ENCODE measurements at regions not wholly inside any gene's neighbourhood (a gene's known extent, or its start where the extent isn't known, plus 50 kb on each side); places are given as distances from the start of the nearest gene placed in this dataset.

DNA sequence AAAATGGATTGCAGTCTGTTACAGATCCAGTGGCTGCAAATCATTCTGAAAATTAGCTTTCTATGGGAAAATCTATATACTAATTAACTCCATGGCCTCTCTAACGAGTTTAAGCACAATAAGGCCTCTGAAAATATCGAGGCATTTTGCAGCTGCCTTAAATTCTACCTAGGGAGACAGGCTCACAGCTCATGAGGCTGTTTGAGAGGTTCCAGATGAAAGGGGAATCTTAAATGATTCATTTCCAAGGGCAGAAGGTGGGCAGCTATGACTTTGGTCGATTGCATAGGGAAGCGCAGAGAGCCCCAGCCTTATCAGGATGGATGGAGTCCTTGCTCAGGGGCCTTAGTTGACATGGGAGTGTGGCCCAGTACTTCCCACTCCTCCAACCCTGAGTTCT is 216.8 kb upstream of the POU3F1 start:
- intact Hi-C loops (cut with micrococcal nuclease) (no loop called here), in situ Hi-C loops (cut with MboI) (no loop called here)
- ChIA-PET POLR2A (interaction anchor here (0.6 kb wide), 1 partner anchor 649 kb away, joined by 3 read pairs; no protein-coding TSS in a partner anchor), CTCF (ENCODE audit: low intra/inter-chr PET ratio) (no interaction called here)
- Histone ChIP-seq H3K9ac (ENCODE audit: insufficient read depth in 1 of 2, low read depth in 2 of 2, low read length in 2 of 2) (no peak overlapping the region), H3K4me2 (ENCODE audit: insufficient read depth, low read length) (no peak overlapping the region), H3K4me3 (no peak overlapping the region), H4K20me1 (replicated peaks; ENCODE audit: control insufficient read depth, insufficient read depth, low read length) (no peaks in the 10 kb centered on the region), H3K36me3 (ENCODE audit: control insufficient read depth, insufficient read depth, low read length) (no peaks in the 10 kb centered on the region), H3K79me2 (ENCODE audit: control insufficient read depth, insufficient read depth, low read length) (no peaks in the 10 kb centered on the region), H3K9me3 (replicated peaks; ENCODE audit: control insufficient read depth, insufficient read depth, low read depth, low read length) (no peaks in the 10 kb centered on the region), H3K27me3 (ENCODE audit: control insufficient read depth in 2 of 2, insufficient read depth in 2 of 2, low read length in 2 of 2) (peaks cover 0 to 14% of the 10 kb centered on the region in 2 experiments; a peak in 2 of 5 replicates), H3K4me1 (replicated peaks in 1 of 2; ENCODE audit: control insufficient read depth in 2 of 2, insufficient read depth in 2 of 2, low read length in 2 of 2) (peaks cover 20 to 34% of the 10 kb centered on the region in 2 experiments), H3K9me1 (ENCODE audit: control insufficient read depth, insufficient read depth, low read length) (no peaks in the 10 kb centered on the region), H2AFZ (ENCODE audit: low read depth, low read length) (no peak overlapping the region), H3K27ac (ENCODE audit: extremely low read depth, low read depth, low read length) (no peak overlapping the region)
- TF ChIP-seq SRF (CRISPR knock-in tag; IDR thresholded peaks at IDR 0.05), result no peak
- TF ChIP-seq, protein P1, sequence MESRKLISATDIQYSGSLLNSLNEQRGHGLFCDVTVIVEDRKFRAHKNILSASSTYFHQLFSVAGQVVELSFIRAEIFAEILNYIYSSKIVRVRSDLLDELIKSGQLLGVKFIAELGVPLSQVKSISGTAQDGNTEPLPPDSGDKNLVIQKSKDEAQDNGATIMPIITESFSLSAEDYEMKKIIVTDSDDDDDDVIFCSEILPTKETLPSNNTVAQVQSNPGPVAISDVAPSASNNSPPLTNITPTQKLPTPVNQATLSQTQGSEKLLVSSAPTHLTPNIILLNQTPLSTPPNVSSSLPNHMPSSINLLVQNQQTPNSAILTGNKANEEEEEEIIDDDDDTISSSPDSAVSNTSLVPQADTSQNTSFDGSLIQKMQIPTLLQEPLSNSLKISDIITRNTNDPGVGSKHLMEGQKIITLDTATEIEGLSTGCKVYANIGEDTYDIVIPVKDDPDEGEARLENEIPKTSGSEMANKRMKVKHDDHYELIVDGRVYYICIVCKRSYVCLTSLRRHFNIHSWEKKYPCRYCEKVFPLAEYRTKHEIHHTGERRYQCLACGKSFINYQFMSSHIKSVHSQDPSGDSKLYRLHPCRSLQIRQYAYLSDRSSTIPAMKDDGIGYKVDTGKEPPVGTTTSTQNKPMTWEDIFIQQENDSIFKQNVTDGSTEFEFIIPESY (CRISPR knock-in tag; IDR thresholded peaks at IDR 0.05), result no peak
- no peak for TF ChIP-seq SUPT5H (IDR thresholded peaks at IDR 0.05)
- no peak for TF ChIP-seq FOSL1 (tag; conservative IDR thresholded peaks at IDR 0.05)
- TF ChIP-seq ZNF717 (CRISPR knock-in tag; IDR thresholded peaks at IDR 0.05), result no peak
- TF ChIP-seq, protein P2, sequence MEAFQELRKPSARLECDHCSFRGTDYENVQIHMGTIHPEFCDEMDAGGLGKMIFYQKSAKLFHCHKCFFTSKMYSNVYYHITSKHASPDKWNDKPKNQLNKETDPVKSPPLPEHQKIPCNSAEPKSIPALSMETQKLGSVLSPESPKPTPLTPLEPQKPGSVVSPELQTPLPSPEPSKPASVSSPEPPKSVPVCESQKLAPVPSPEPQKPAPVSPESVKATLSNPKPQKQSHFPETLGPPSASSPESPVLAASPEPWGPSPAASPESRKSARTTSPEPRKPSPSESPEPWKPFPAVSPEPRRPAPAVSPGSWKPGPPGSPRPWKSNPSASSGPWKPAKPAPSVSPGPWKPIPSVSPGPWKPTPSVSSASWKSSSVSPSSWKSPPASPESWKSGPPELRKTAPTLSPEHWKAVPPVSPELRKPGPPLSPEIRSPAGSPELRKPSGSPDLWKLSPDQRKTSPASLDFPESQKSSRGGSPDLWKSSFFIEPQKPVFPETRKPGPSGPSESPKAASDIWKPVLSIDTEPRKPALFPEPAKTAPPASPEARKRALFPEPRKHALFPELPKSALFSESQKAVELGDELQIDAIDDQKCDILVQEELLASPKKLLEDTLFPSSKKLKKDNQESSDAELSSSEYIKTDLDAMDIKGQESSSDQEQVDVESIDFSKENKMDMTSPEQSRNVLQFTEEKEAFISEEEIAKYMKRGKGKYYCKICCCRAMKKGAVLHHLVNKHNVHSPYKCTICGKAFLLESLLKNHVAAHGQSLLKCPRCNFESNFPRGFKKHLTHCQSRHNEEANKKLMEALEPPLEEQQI (IDR thresholded peaks at IDR 0.05), result no peak
- DNase-seq (ENCODE audit: extremely low read depth in 1 of 4, low spot score in 3 of 4) (no peak), ATAC-seq (no peak), FAIRE-seq (peak; percentile 26)
- WGBS (ENCODE audit: insufficient coverage, low coverage, missing lambda C conversion rate), result 23% methylated on average over 4 of the region's 4 CpGs
- no TSS peak for BruUV-seq (replicated peaks)

All from K562 (cell line).